C4-2B (cell line): ENCODE measurements at regions not wholly inside any gene's neighbourhood (a gene's known extent, or its start where the extent isn't known, plus 50 kb on each side); places are given as distances from the start of the nearest gene placed in this dataset.

Experiments
- ZFX ChIP-seq: fragments of 450-650 bp; IDR thresholded peaks from 2 replicates; pipeline ENCODE4 v1.6.1; 2017
- TF ChIP-seq, protein P1 (sequence below): fragments of 450-650 bp; conservative IDR thresholded peaks from 2 replicates; pipeline ENCODE4 v1.5.1; 2017; ENCODE audit warnings: mild to moderate bottlenecking

DNA sequence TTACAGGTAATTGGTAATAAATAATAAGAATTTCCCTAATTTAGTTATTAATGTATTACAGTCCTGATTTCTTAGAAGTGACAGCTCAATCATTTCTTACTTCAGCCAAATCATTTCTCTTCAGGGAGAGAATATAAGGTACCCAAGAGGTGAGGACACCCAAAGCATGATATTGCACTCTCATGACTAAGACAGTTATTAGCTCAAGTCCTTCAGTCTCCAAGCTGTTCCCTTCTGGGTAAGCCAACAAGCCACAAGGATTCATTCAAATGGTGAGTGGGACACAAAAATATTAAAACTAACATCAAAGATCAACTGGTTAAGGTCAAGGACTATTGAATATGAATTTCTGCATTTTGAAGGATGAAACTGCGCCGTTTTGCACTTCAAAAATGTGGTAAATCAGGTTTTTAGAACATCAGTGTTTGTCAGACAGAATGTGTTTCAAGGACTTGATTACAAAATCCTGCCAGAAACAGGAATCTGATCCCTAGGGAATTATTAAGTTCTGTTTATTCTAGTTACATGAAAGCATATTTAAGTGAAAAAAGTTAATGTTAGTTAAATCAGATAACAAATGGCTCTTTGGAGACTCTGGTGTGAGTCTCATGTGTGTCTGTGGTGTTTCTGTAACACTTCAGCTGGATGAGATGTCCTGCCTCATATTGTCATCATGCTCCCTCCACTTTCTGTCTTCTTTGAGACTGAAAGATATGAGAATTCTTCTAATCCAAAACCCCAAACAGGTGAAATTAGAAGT is 101.7 kb upstream of the COL8A1 start:
- TF ChIP-seq, protein P1, sequence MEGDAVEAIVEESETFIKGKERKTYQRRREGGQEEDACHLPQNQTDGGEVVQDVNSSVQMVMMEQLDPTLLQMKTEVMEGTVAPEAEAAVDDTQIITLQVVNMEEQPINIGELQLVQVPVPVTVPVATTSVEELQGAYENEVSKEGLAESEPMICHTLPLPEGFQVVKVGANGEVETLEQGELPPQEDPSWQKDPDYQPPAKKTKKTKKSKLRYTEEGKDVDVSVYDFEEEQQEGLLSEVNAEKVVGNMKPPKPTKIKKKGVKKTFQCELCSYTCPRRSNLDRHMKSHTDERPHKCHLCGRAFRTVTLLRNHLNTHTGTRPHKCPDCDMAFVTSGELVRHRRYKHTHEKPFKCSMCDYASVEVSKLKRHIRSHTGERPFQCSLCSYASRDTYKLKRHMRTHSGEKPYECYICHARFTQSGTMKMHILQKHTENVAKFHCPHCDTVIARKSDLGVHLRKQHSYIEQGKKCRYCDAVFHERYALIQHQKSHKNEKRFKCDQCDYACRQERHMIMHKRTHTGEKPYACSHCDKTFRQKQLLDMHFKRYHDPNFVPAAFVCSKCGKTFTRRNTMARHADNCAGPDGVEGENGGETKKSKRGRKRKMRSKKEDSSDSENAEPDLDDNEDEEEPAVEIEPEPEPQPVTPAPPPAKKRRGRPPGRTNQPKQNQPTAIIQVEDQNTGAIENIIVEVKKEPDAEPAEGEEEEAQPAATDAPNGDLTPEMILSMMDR, result no peak
- no peak for TF ChIP-seq ZFX
